Vagina (tissue), 2 donors: ENCODE measurements at regions not wholly inside any gene's neighbourhood (a gene's known extent, or its start where the extent isn't known, plus 50 kb on each side); places are given as distances from the start of the nearest gene placed in this dataset.

Source experiments
- POLR2A ChIP-seq, 2 donors: fragments of 450-650 bp; IDR thresholded peaks; one replicate each; pipeline ENCODE4 v1.6.1; 2017; ENCODE audit warnings: antibody characterized with exemption in 2 of 2, mild to moderate bottlenecking in 2 of 2, moderate library complexity in 2 of 2
- POLR2AphosphoS5 ChIP-seq, 2 donors: sonication (generic); formaldehyde crosslinking; IDR thresholded peaks; one replicate each; pipeline ENCODE4 v1.9.0; 2017; ENCODE audit warnings: antibody characterized with exemption in 2 of 2, mild to moderate bottlenecking in 2 of 2, low read depth in 1 of 2; ENCODE audit not compliant: insufficient read depth in 1 of 2
- TF ChIP-seq, protein P1 (sequence below), 3 experiments: fragments of 450-650 bp in 2 of 3; fragments of 200-600 bp in 1 of 3; sonication (generic) in 1 of 3; IDR thresholded peaks; one replicate each; pipeline ENCODE4 v1.5.1; 2017 to 2019; ENCODE audit warnings: antibody characterized with exemption in 3 of 3, mild to moderate bottlenecking in 2 of 3, moderate library complexity in 2 of 3

- TF ChIP-seq, protein P1, sequence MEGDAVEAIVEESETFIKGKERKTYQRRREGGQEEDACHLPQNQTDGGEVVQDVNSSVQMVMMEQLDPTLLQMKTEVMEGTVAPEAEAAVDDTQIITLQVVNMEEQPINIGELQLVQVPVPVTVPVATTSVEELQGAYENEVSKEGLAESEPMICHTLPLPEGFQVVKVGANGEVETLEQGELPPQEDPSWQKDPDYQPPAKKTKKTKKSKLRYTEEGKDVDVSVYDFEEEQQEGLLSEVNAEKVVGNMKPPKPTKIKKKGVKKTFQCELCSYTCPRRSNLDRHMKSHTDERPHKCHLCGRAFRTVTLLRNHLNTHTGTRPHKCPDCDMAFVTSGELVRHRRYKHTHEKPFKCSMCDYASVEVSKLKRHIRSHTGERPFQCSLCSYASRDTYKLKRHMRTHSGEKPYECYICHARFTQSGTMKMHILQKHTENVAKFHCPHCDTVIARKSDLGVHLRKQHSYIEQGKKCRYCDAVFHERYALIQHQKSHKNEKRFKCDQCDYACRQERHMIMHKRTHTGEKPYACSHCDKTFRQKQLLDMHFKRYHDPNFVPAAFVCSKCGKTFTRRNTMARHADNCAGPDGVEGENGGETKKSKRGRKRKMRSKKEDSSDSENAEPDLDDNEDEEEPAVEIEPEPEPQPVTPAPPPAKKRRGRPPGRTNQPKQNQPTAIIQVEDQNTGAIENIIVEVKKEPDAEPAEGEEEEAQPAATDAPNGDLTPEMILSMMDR (IDR thresholded peaks at IDR 0.05) = no peak
- TF ChIP-seq POLR2AphosphoS5 (IDR thresholded peaks at IDR 0.05; ENCODE audit: insufficient read depth in 1 of 2, low read depth in 1 of 2) (no peak), POLR2A (IDR thresholded peaks at IDR 0.05) (no peak)
Measured at GRCh38 chr13:66113882-66114526, 1116.1 kb downstream of the PCDH9 start.
